ENCODE measurements at regions not wholly inside any gene's neighbourhood (a gene's known extent, or its start where the extent isn't known, plus 50 kb on each side); places are given as distances from the start of the nearest gene placed in this dataset.

DNA sequence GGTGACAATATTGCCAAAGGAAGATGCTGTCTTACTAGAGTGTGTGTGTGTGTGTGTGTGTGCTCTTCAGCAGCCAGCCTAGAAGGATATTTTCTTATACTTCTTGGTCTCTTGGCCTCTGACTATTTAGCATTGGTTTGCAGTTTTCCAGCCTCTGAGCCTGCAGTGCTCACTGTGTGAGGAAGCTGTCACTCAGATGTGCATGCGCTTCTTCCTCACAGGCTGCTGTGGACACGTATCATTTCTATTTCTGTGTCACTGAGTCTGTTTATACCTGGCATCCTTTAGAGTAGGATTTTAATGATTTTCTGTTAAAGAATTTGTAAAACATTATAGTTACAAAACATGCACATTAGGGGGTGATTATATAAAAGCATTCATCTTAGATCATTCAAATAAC lies 83.3 kb downstream of the ALDH8A1 start:
- DNase-seq (ENCODE audit: low read depth): no peak

DNA sequence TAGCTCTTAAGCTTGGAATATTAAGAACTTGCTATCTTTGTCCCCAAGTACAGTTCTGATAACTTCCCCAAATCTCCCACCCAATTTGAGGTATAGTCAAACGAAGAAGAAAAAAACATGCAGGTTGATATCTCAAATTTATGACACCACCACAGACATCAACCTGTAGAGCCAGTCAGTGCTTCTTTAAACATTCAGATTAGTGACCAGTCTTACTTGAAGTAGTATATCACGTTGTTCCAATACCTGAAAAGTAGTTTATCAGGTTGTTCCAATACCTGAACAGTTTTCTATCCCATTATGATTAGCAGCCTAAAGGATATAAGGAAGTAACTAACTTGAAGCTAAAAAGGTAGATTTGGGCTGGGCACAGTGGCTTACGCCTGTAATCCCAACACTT lies 85.3 kb downstream of the ALDH8A1 start:
- DNase-seq (ENCODE audit: low read depth): no peak

DNA sequence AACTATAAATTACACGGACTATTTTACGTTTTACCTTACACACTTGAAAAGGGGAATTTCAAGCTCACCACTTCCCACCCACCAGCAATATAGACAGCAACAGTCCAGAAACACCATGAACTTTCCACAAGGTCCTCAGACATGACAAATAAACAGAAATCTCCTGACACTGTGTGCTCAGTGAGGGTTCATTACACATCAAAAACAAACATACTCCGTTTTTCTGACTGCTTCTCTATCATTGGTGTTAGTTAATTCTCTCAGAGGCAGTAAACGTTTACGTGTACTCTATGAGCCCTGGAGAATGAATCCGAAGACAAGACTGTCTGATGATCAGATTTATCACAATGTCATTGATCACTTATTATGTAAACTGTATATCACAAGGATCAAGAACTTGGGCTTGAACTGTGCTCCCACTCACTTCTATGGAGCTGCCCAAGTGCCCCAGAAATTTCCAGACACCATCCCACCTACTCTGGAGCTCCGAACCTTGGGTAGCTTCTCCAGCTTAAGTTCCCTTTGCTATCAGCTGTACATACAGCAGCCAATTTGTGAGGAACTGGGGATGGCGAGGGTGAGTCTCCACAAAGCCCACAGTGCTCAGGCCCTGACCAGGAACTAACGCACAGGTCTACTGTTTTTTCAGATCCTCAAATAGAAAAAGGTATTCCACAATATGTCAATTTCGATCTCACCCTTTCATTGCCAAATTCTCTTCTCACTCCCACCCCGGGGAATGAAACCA lies 86.0 kb downstream of the ALDH8A1 start:
- no peak for DNase-seq (ENCODE audit: low read depth)

DNA sequence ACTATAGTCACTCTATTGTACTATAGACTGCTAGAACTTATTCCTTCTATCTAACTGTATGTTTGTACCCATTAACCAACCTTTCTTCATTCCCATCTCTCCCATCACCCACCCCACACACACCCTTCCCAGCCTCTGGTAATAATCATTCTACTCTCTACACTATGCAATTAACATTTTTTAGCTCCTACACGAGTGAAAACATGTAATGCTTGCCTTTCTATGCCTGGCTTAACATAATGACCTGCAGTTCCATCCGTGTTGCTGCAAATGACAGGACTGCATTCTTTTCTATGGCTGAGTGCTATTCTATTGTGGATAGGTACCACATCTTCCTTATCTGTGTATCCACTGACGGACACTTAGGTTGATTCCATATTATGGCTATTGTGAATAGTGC lies 95.5 kb downstream of the ALDH8A1 start:
- DNase-seq (ENCODE audit: low read depth): no peak

DNA sequence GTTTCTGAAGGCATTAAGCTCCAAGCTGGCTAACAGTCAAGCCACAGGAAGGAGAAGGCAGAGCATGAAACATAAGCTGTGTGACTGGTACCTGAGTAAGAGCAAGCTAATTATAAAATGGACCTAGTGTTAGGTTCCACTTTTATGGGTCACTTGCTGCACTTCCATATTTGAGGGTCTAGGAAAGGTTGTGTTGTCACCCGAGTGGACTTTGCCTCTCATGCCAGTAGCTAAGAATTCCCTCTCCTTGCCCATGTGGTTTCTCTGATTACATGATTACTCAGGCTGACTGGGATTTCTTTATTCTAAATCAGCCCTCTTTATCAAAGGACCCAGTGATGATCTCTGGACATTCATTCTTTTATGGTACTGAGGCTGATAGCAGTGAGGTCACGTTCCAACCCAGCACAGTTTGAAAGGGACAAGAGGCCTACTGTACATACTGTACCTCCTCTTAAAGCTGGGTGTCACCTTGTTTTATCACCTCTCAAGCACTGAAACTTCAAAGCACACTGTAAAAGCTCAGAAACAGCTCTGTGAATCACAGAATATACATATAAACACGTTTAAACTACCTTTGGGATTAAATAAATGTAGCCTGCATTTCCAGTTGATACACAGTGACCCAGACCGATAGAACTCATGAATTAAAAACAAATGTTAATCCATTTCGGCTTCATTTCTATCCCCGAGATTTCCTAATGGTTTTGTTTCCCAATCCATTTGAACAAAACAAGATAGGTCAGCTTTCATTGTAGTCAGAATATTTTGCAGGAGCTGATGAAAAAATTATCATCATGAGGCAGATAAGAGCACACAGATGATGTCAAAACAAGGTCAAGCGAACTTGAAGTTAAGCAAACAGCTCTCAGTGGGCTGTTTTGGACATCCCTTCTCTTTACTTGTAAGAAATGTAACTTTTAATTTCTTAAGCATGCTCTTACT lies 96.5 kb downstream of the ALDH8A1 start:
- DNase-seq (ENCODE audit: low read depth): no peak

DNA sequence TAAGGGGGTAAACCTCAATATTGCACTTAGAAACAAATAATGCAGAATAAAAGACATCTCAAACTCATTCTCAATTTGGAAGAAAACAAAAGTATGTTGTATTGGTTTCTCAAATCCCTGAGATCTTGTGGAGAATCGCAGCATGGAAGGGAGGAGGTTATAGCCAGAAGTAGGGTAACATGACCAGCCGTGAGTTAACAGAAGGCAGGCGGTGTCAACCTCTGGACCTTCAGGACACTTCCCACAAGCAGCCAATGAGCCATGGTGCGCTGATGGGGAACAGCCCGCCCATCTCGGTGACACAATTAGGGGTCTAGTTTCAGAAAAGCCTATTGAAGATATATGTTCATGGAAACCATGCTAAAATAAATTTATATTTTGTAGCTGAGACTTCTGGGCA lies 98.4 kb downstream of the ALDH8A1 start:
- DNase-seq (ENCODE audit: low read depth): no peak

DNA sequence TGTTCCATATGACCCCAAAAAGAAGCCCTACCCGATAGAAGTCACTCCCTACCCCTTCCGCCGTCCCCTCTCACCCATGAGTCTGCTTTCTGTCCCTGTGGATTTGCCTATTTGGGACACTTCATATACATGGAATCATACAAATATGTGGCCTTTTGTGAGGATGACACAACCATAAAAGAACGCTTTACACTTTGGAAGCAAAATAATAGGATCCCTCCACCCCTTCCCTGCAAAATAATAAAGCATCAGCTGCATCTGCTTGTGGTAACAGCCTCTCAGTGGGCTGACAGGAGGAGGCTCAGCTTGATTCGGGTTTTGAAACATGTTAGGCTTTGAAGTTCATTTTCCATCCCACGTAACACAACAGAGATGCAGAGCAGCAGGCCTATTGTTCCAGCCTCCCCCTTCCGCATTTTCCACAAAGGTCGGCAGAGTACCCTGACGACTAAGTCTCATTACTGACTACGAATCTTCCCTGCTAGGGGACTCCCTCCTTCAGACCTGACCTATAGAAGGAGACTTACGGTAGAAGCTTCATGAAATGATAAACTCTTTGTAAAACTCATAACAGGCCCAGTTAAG lies 99.1 kb downstream of the ALDH8A1 start:
- no peak for DNase-seq (ENCODE audit: low read depth)

DNA sequence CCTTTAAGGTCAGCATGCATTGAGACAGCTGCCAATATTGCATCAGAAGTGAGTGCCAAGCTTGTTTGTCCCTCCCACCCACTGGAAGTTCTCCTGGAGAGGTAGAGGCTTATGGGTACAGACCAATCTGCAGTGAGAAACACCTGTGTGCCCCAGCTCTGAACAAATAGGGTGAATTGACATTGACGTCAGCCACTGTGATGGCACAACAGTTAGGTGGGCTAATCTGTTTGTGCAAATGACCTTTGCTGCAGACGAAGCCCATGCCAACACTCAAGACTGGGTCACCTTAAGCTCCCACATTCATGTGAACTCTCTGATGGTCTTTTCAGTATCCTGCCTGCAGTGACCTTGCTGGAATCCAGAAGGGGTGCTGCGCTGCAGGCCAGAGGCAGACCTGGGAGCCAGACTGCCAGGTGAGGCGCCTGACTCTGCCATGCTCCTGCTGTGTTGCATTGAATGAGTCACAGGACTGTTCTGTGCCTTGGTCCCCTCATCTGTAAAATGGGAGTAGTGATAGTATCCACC lies 99.9 kb downstream of the ALDH8A1 start:
- DNase-seq (ENCODE audit: low read depth): no peak

DNA sequence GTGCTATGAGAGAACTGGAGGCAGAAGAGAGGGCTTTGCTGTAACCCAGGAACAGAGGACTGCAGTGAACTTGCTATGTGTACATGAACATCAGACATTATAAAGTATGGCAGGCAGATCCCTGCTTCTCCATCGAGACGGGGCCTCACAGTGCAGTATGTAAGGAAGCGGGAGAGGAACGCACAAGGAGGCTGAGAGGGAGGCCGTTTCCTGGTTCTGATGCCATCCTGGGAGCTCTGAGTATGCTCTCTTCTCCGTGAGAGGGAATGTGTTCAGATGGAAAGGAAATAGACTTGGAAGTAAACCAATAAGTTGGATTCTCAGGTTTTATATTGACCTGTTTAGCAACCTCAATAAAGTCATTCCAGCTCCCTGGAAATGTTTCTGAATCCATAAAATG lies 101.8 kb downstream of the ALDH8A1 start:
- DNase-seq (ENCODE audit: low read depth): no peak

DNA sequence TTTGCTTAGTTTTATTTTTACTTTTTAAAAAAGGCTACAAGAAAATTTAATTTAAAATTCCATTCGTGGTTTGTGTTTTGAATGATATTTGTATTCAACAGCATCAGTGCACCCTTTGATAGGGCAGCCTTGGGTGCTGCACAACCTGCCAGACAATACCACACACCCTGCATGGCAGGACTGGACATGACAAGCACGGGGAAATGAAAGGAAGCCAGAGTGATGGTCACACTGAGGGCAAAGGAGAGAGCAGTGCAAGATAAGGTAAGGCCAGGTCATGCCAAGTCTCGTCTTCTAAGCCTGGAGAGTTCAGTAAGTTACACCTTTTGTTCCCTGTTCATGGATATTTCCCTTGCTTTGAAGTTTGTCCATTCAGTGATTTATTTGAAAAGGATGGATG lies 103.0 kb downstream of the ALDH8A1 start:
- DNase-seq (ENCODE audit: low read depth): no peak

DNA sequence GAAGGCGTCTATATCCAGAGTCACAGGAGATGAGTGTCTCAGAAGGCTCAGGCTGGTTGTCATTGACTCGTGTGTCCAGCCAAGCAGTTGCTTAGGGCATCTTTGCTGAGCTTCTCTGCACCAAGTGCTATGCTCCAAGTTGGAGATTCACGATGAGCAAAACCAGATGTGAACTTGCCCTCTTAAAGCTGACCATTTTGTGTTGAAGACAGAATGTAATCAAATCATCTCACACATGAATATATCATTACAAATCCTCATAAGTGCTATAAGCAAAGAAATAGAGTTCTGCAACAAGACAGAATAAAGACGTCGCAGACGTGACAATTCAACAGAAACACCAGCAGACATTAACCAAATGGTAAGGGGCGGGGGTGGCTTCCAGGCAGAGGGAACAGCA lies 103.9 kb downstream of the ALDH8A1 start:
- DNase-seq (ENCODE audit: low read depth): no peak

DNA sequence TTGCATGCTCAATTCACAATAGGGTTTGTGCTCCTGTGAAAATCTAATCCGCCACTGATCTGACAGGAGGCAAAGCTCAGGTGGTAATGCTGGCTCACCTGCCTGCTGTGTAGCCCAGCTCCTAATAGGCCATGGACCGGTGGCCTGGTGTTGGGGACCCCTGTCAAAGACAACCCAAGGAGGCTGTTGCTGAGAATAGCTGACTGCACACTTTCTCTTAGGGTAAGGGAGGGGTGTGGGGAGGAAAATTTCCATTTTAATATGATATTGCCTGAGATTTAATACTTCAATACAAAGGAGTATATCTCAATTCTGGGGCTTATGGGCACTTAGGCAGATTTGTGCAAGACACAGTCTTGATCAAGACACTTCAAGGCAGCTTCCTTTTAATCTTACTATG lies 105.8 kb downstream of the ALDH8A1 start:
- DNase-seq (ENCODE audit: low read depth): no peak

DNA sequence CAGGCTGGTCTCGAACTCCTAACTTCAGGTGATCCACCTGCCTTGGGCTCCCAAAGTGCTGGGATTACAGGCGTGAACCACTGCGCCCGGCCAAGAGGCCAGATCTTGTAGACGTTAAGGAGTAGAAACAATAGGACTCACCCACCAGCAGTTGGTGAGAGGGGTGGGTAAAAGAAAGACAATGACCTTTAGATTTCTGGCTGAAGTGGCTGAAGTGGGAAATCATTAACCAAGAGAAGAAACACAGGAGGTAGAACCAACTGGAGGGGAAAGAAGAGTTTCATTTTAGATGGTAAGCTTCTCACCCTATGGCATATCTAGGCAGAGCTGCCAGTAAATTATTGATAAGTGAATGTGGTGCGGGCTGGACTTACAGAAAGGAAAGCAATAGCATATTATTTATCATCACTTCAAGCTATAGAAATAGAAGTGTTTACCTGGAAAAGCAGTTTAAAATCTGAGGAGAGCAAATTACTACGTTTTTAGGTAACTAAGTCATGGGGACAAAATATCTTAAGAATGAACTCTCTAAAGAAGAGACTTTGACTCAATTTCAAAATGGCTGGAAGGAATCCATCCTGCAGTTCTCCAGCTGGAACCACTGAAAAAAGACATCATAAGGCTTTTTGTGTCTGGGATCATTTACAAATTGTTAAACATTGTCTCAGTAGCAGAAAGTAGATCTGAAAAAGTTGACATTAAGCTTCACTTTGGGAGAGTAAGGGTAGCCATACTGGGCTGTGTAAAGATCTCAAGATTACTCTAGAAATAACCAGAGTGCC lies 109.6 kb downstream of the ALDH8A1 start:
- no peak for DNase-seq (ENCODE audit: low read depth)

DNA sequence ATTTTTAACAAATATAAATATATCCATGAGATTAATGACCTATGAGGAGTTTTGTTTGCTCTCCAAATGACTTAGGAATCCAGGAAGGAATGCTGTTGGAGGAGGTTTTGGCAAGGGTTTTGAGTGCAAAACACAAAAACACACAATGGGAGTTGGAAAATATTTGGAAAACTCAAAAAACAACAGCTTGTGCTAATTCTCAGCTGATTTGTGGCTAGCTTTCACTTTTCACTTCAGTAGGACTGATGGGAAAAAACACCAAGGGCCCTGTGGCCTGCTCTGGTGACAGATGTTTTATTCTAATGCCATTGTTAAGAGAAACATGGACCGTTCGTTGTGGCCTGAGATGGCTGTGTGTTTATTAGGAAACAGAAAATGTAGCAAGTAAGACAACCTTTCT lies 113.9 kb downstream of the ALDH8A1 start:
- DNase-seq (ENCODE audit: low read depth): no peak

DNA sequence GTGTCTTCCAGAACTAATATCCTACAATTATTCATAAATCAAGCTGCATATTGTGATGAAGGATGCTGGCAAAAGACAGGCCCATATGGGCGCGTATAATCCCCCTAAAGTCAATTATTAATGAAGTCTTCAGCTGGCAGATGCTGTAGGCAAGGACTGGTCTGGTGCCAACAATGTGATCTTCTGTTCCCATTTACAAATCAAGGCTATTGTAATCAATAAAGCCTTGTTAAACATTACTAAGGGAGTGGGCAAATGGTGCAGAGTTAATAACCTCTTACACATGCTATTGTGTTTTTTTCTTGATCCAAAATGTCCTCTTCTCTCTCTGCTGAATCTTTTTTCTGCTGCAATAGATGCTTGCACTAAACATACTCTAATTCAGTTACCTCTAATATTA lies 119.0 kb downstream of the ALDH8A1 start:
- DNase-seq (ENCODE audit: low read depth): no peak

DNA sequence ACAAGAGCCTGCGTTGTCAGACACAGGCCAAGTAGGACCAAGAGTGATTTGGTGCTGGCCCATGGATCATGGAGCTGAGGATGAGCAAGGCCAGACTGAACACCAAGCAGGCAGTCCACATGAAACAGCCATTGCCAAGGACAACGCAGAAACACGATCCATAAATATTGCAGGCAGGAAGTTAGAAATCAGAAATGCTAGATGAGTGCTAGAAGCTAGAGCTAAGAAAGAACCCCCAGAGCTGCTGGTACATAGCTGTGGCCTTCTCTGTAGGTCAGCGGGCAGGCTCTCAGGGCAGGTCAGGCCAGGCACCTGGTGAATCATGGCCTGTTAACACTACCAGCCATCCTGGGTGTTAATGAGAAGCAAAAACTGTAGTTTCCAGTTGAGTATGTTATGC lies 119.7 kb downstream of the ALDH8A1 start:
- no peak for DNase-seq (ENCODE audit: low read depth)

DNA sequence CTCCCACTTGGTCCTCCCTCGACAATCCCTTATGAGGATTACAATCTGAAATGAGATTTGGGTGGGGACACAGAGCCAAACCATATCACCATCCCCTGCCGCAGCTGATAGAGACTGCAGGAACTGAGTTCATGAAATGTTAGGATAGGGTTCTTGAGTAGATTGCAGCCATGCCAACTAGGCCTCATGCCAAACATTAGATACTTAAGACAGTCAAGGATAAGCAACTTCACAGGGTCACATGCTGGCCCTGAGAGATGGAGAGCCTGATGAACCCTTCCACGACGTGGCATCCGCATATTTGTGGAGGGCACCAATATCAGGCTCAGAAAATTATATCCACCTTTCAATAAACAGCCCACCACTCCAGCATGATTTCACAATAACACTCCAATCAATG lies 121.3 kb downstream of the ALDH8A1 start:
- DNase-seq (ENCODE audit: low read depth): no peak

DNA sequence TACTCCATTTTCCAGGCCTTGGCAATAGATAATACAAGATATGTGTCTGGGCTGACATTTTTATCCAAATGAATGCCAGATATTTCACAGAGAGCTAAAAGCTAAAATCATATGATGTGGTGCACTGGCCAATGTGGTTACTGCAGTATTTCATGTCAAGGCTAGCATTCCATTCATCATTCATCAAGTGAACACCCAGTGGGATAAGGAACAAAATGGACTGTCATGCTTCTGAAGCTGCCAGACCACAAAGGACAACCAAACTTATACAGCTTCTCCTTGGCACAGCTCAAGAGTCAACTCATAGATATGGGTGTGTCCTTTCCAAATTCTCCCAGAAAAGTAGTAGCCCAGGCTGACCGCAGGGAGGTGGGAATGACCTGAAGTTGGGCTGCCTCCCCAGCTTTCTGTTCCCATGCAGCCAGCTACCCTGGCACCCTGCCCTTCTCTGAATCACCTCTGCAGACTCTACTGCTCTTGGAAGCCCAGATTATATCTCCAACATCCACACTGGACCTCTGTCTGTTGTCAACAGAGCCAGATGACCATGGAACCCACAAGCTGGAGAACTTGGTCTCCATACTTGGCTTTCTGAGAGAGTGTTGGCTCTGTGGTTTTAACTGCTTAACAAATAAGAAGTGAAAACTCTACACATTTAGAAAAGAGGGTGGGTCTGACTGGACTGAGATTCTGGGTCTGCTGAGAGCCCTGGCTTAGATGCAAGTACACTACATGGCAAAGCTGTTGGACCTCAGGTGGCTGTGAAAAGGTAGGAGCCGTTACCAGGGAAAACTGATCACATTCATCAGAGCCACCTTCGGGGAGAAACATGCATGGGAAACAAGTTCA lies 122.8 kb downstream of the ALDH8A1 start:
- DNase-seq (ENCODE audit: low read depth): no peak

DNA sequence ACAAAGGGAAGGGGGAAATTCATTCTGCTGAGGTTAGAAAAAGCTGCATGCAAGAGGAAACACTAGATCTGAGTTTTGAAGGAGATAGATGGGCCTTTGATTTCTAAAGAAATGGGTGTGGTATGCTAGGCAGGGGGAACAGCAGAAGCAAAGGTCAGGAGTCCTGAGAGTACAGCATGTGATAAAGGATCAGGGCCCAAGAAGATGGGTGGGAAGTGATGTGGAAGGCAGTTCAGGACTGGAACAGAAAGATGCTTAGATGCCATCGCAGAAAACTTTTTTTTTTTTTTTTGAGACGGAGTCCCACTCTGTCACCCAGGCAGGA lies 126.2 kb downstream of the ALDH8A1 start:
- no peak for DNase-seq (ENCODE audit: low read depth)

DNA sequence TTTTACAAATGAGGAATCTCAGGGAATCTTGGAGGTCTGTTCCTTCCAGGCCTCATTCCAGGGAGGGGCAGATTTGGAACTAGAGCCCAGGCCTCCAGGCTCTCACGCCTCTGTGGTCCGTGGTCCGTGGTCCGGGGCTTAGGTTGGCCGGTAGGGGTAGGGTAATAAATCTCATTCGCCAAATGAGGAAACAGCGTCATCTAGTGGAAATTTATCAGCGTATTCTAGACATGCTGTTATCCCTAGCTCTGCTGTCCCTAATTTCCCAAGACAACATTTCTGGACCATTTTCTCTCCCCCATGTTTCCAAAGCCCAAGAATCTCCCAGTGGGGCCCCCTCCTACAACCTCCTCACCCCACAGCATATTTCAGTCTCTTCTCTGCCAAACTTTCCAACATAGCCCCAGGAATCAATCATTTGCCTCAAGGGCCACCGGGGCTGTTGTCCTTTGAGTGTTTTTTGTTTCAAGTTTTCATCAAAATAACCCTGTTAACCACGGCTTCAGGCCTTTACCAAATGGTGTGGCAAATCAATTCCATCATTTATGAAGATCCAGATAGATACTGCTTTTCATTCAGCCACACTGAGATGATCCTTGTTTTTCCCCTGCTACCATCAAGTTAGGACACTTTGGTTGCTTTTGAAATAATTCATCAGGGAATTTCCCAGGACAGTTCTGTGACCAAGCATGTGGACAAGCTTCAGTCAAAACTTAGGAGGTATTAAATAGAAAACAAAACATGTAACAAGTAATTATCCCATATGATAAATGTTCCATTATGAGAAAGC lies 126.8 kb downstream of the ALDH8A1 start:
- no peak for DNase-seq (ENCODE audit: low read depth)
